ENCODE measurements at regions not wholly inside any gene's neighbourhood (a gene's known extent, or its start where the extent isn't known, plus 50 kb on each side); places are given as distances from the start of the nearest gene placed in this dataset.
"Not testable (repeated sequence)": the region's sequence is repeated elsewhere in the genome, so short reads cannot be mapped to it uniquely, and the experiment has no call there.

DNA sequence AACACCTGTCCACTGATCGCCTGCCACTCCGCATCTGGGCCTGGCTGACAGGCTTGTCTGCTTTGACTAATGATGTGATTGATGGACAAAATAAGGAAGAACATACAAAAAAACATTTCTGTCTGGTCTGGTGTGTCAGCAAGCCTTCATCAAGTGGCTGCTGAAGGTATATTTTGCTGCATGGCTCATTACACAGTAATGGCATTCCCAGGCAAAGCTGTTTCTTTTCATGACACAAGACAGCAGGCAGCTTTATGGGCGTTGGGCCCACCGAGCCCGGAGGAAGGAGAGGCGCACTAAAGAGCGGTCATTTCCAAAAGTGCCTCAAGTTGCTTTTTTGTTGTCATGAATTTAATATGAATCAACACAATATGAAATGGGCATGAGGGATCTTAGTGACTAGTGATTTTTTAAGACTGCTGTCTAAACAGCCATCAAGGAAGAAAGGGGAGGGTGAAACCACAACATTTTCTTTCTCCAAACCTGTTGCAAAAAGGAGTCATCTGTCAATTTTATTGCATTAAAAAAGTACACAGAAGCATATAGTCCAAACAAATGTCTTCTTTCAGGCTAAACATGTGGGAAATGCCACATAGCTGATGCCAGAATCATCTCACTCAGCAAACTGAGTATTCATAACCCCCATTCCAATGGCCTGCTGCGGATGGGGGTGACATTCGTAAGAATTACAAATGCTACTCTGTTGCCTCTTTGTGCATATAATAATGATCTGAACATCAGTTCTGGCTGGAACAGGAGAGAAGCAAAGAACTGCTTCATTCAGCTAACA, 476.6 kb downstream of the ZNF536 start:
- no peak for DNase-seq (ENCODE audit: low read depth in 1 of 2, low spot score in 1 of 2)

- no peak for DNase-seq (ENCODE audit: low read depth in 1 of 2, low spot score in 1 of 2)
Measured at GRCh38 chr19:30846102-30846501, 473.9 kb downstream of the ZNF536 start.

DNA sequence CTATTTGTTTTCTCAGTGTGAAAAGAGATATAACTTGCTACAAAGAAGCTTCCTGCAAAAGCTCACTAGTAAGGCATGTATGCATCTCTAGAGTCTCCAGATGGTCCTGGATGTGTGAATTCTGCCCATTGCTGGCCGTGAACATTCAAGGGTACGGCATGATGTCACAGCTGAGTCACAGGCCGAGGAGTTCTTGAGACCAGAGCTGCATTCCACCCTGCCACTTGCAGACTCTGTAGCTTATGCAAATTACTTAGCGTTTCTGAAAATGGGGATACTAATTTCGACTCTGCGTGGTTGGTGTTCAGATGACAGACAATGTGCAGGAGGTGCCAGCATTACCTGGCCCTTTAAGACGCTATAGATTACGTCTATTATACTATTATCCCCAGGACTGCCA, 470.7 kb downstream of the ZNF536 start:
- no peak for DNase-seq (ENCODE audit: low read depth in 1 of 2, low spot score in 1 of 2)

DNA sequence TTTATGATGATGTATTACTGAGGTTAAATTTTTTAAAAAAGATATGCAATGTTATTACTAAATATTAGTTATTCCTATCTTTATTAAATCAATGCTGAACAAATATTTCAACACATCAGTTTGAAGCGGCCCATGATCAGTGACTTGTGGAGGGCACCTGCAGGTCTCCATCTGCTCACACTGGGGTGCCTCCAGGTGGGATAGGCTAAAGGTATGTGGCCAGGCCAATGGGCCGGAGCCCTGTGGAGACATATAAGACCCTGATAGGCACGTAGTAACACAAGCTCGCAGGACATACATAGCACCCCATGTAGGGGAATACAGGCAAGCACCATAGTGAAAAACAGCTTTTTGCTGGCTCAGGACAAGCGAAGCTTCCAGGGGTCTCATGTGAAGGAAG, 469.8 kb downstream of the ZNF536 start:
- DNase-seq (ENCODE audit: low read depth in 1 of 2, low spot score in 1 of 2) = no peak

DNA sequence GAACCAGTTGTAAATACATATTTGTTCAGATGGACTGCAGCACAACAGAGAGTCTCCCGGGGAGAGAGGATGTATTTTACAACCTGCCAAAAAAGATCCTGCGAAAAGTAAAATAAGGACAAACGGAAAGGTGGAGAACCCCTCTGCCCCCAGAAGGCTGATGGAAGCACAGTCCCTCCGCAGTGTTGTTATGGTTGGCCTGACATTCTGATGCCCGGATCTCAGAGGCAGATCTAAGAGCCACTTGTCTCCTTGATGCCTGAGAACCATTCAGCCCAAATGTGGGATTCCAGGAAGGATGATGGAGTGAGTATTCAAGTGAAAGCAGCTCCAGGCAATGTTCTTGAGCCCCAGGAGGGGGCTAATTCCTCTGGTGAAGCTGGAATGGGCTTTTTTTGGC, 458.7 kb downstream of the ZNF536 start:
- DNase-seq (ENCODE audit: low read depth in 1 of 2, low spot score in 1 of 2) = no peak

DNA sequence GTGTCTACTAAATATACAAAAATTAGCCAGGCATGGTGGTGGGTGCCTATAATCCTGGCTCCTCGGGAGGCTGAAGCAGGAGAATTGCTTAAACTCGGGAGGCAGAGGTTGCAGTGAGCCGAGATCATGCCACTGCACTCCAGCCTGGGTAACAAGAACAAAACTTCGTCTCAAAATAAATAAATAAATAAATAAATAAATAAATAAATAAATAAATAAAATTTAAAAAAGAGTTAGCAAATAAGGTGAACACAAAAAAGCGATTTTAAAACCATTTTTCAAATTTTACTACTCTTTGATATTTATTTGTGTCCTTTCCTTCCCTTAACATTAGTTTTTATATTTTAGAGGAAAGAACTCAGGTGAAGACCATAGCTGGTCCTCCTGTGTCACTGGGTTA, 453.3 kb downstream of the ZNF536 start:
- not testable (repeated sequence) for DNase-seq (ENCODE audit: low read depth in 1 of 2, low spot score in 1 of 2)

DNA sequence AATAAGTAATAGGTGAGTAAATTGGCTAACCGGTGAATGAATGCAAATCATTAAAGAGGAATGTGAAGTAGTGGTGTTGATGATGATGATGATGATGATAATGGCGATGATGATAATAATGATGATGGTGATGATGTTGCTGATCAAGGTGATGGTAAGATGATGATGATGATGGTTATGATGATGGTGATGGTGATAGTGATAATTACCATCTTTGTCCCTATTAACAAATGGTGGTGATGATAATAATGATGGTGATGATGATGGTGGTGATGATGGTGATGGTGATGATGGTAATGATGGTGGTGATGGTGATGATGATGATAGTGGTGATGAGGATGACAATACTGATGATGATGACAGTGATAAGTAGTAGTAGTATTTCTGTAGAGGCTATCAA, 452.6 kb downstream of the ZNF536 start:
- DNase-seq (ENCODE audit: low read depth in 1 of 2, low spot score in 1 of 2) = no peak

GRCh38 chr19:30817965-30818567, 445.9 kb downstream of the ZNF536 start:
- DNase-seq (ENCODE audit: low read depth in 1 of 2, low spot score in 1 of 2) = no peak

- no peak for DNase-seq (ENCODE audit: low read depth in 1 of 2, low spot score in 1 of 2)
Measured at GRCh38 chr19:30817197-30817596, 445.0 kb downstream of the ZNF536 start.

- no peak for DNase-seq (ENCODE audit: low read depth in 1 of 2, low spot score in 1 of 2)
Measured at GRCh38 chr19:30815889-30816580, 443.9 kb downstream of the ZNF536 start.

GRCh38 chr19:30812099-30812678, 440.0 kb downstream of the ZNF536 start:
- no peak for DNase-seq (ENCODE audit: low read depth in 1 of 2, low spot score in 1 of 2)

DNA sequence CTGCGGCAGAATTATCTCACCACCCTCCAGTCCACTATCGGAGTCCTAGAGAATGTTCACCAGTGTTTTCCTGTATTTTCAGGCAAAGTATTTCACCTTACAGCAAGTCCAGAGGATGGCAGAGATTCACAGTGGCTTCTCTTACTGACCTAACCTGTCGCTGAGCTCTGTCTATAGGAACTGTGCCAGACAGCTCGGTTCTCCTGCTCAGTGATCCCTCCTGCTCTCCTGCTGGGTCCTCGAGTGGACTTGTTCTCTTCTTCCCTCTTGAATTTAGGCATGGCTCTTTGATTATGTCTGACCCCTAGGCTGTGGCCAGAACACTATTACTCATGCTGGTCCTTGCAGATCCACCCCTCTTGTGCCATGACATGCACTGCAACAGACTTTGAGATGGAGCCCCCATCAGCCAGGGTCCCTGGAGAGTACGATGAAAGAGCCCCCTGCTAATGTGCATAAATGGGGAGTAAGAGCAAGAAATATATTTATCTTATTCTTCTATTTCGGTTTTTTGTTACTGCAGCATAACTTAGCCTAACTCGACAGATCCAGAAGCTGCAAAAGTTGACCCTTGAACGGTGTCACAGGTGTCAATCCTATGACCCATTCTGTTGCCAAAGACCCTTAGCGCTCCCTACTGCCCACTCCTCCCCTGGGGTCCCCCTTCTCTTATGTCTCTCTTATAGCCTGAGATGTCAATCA, 439.4 kb downstream of the ZNF536 start:
- DNase-seq (ENCODE audit: low read depth in 1 of 2, low spot score in 1 of 2) = no peak

DNA sequence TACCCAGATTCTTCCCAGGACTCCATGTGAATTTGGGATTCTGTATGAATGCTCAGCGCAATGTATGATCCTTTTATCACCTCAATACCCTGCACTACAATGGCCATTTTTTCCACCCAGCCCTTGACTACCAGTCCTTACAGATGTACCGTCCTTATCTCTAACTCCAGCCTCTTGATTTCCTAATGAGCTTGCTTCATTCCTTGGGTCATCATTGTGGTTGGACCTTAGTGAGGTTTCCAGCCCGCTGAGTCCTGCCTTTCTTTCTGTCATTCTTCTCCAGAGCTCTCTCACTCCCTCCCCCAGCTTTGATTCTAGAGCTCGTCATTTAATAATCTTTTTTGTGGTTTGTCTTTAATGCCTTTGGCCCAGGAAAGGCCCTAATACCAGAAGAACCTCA, 438.5 kb downstream of the ZNF536 start:
- DNase-seq (ENCODE audit: low read depth in 1 of 2, low spot score in 1 of 2) = no peak

- no peak for DNase-seq (ENCODE audit: low read depth in 1 of 2, low spot score in 1 of 2)
Measured at GRCh38 chr19:30807278-30807677, 435.1 kb downstream of the ZNF536 start.

DNA sequence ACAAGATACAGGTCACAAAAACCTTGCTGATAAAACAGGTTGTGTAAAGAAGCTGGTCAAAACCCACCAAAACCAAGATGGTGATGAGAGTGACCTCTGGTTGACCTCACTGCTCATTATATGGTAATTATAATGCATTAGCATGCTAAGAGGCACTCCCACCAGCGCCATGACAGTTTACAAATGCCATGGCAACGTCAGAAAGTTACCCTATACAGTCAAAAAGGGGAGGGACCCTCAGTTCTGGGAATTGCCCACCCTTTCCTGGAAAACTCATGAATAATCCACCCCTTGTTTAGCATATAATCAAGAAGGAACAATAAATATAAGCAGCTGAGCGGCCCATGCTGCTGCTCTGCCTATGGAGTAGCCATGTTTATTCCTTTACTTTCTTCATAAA, 434.1 kb downstream of the ZNF536 start:
- DNase-seq (ENCODE audit: low read depth in 1 of 2, low spot score in 1 of 2) = no peak

DNA sequence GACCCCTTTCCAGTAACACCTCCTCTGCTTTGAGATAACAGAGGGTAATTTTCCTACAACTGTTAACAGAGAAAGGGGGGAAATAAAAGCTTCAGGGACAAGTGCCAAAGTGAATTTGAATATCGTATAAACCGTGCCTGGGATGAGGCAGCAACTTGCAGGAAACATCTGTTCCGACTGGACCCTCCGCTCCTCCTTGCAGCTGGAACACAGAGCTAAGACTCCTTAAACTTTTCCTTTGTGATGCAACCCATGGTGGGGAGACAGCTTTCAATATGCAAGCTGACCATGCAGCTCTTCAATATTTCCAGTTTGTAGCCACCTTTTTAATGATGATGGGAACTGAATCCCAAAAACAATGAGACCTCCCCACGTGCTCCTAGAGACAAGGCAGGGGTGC, 432.6 kb downstream of the ZNF536 start:
- DNase-seq (ENCODE audit: low read depth in 1 of 2, low spot score in 1 of 2) = no peak

GRCh38 chr19:30804333-30804732, 432.1 kb downstream of the ZNF536 start:
- DNase-seq (ENCODE audit: low read depth in 1 of 2, low spot score in 1 of 2) = not testable (repeated sequence)

DNA sequence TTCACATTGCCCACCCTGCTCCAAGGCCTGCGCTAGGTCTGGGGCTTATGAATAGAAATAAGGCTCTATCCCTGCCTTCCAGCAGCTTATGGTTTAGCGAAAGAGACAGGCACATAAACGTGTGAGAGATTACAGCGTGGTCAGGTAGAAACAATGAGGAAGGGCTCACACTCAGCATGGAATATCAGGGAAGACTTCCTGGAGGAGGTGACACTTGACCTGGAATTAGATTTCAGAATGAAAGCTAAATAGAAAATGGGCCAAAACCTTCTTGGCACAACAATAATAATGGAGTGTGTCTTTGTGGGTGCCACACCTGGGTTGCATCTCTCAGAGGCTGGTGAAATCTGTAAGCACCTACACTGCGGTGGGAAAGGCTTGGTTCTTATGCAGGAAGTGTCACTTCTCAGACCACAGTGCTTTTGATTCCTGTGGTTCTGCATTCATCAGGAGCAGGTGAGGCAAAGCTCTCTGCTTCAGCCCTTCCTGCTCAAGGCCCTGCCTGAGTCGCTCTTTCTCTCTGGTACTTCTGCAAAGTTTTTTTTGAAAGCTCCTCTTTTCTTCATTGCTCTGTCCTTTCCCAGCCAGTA, 430.3 kb downstream of the ZNF536 start:
- no peak for DNase-seq (ENCODE audit: low read depth in 1 of 2, low spot score in 1 of 2)

DNA sequence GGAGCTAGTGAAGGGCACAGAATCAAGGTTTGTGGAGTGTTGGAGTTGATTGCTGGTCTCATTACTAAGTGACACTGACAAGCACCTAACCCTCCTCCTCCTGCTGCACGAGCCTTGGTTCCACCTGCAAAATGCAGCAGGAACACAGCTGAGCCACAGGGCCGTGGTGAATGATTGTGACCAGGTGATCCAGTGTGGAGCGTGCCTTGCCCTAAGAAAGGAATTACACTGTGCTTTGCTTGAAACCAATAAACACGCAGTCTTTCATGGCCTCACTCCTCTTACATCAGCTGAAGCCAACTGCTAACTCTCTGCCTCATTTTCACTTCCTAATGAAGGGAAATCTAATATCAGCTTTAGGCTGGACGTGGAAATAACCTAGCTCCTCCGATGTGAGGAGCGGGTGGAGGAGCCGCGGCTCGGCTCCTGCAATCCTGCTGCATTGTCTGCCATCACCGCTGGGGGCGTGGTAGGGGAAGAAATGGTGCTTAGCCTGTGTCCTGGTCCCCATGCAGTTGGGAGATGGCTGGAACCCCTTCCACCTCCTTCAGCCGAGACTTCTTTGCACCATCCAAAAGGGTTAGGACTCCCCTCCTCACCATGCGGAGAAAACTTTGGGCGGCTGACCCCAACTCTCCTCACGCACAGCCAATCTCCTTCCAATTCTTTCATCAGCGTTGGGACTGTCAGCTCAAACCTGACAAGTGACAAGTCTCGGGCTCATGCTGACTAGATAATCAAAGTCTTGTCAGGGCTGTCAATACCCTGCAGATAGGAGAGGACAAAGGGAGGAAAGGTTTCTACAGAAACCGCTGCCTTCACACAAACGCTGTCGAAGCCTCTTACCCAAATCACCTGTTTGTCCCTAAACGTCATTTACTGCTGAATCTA, 427.9 kb downstream of the ZNF536 start:
- DNase-seq (ENCODE audit: low read depth in 1 of 2, low spot score in 1 of 2) = no peak

- DNase-seq (ENCODE audit: low read depth in 1 of 2, low spot score in 1 of 2) = no peak
Measured at GRCh38 chr19:30795727-30796126, 423.5 kb downstream of the ZNF536 start.

Measured in activated CD4-positive, alpha-beta T cell treated with anti-CD3 and anti-CD28 coated beads, Interleukin-2, amount 50 U/mL, for 24 hours (primary cell).